BJ (cell line): ENCODE measurements at regions not wholly inside any gene's neighbourhood (a gene's known extent, or its start where the extent isn't known, plus 50 kb on each side); places are given as distances from the start of the nearest gene placed in this dataset.

Source experiments
- CTCF ChIA-PET: fragments of 350-600 bp; formaldehyde crosslinking; extraction: SDS; loops from one replicate; lab custom pipeline; 2021; ENCODE audit warnings: antibody characterized with exemption, inconsistent platforms; lab: Yijun Ruan, JAX
- POLR2A ChIA-PET: fragments of 300-600 bp; sonication (Branson Sonifier 250); formaldehyde crosslinking; extraction: SDS; loops from one replicate; lab custom pipeline; 2021; ENCODE audit warnings: antibody characterized with exemption; lab: Charles Lee
- DNase-seq: peaks from one replicate; pipeline ENCODE4 v3.0.0-alpha.2; 2011; ENCODE audit warnings: low read depth
- H3K27me3 ChIP-seq: 2 replicates; pipeline ENCODE4 v1.6.0; 2011; ENCODE audit warnings: low read length; ENCODE audit not compliant: control insufficient read depth, insufficient read depth
- H3K36me3 ChIP-seq: 2 replicates; pipeline ENCODE4 v1.5.1; 2011; ENCODE audit warnings: low read length; ENCODE audit not compliant: control insufficient read depth, insufficient read depth
- H3K4me3 ChIP-seq: 2 replicates; pipeline ENCODE4 v1.5.1; 2011; ENCODE audit warnings: low read depth, mild to moderate bottlenecking, control low read depth, low read length
- CTCF ChIP-seq: IDR thresholded peaks from 2 replicates; pipeline ENCODE4 v1.5.1; 2011; ENCODE audit warnings: low read depth, mild to moderate bottlenecking, control low read depth, inconsistent platforms, low read length, moderate library complexity; ENCODE audit not compliant: insufficient read depth

GRCh38 chr2:226073496-226074160, 674.1 kb downstream of the NYAP2 start:
- CTCF ChIA-PET, result no interaction called here
- DNase-seq, result no peak

GRCh38 chr2:226066873-226067272, 667.4 kb downstream of the NYAP2 start:
- no peak for TF ChIP-seq CTCF

More at GRCh38 chr2:226073496-226074160, 674.1 kb downstream of the NYAP2 start:
- Histone ChIP-seq H3K4me3 (no peak overlapping the region), H3K27me3 (no peaks in the 10 kb centered on the region), H3K36me3 (no peaks in the 10 kb centered on the region)
- POLR2A ChIA-PET, result no interaction called here
- no peak for TF ChIP-seq CTCF

GRCh38 chr2:226066391-226066790, 666.9 kb downstream of the NYAP2 start:
- DNase-seq, result no peak
- H3K36me3 ChIP-seq, result no peaks in the 10 kb centered on the region
- no peaks in the 10 kb centered on the region for H3K27me3 ChIP-seq
- TF ChIP-seq CTCF, result no peak
- CTCF ChIA-PET, result no interaction called here
- POLR2A ChIA-PET, result no interaction called here
- no peak overlapping the region for H3K4me3 ChIP-seq

More at GRCh38 chr2:226066873-226067272, 667.4 kb downstream of the NYAP2 start:
- CTCF ChIA-PET, result no interaction called here
- POLR2A ChIA-PET, result no interaction called here
- Histone ChIP-seq H3K36me3 (no peaks in the 10 kb centered on the region), H3K4me3 (no peak overlapping the region), H3K27me3 (no peaks in the 10 kb centered on the region)
- no peak for DNase-seq

GRCh38 chr2:226064932-226065570, 665.5 kb downstream of the NYAP2 start:
- CTCF ChIA-PET, result interaction anchor here (1.5 to 1.7 kb wide), 2 partner anchors 14 to 731 kb away, joined by 3 read pairs; no protein-coding TSS in a partner anchor
- Histone ChIP-seq H3K4me3 (no peak overlapping the region), H3K27me3 (no peaks in the 10 kb centered on the region), H3K36me3 (no peaks in the 10 kb centered on the region)
- no peak for TF ChIP-seq CTCF
- POLR2A ChIA-PET, result no interaction called here
- no peak for DNase-seq

GRCh38 chr2:226063704-226064440, 664.4 kb downstream of the NYAP2 start:
- no peaks in the 10 kb centered on the region for H3K27me3 ChIP-seq
- no peaks in the 10 kb centered on the region for H3K36me3 ChIP-seq
- POLR2A ChIA-PET, result interaction anchor here (0.6 to 0.7 kb wide), 3 partner anchors 68 to 660 kb away, joined by 3 read pairs; no protein-coding TSS in a partner anchor
- TF ChIP-seq CTCF, result no peak
- no peak overlapping the region for H3K4me3 ChIP-seq
- peak; percentile 63 for DNase-seq
- CTCF ChIA-PET, result interaction anchor here (1.0 to 1.7 kb wide), 3 partner anchors 15 to 732 kb away, joined by 3 read pairs; no protein-coding TSS in a partner anchor
